GM12878 (cell line): ENCODE measurements at regions not wholly inside any gene's neighbourhood (a gene's known extent, or its start where the extent isn't known, plus 50 kb on each side); places are given as distances from the start of the nearest gene placed in this dataset.

Experiments
- ATAC-seq: fragments of 200-7000 bp; cut with Tn5 transposase; 3 replicates; pipeline ENCODE4 v1.9.1; 2020; ENCODE audit warnings: mild to moderate bottlenecking, moderate library complexity
- BruUV-seq: library from RNA; stranded (reverse); fragments of 400-500 nt; replicated peaks from 2 replicates; lab custom pipeline; 2021; lab: Mats Ljungman, UMichigan
- CTCF ChIA-PET: fragments of 300-600 bp; sonication (Branson Sonifier 250); formaldehyde crosslinking; extraction: SDS; loops from one replicate; lab custom pipeline; 2021; ENCODE audit warnings: inconsistent platforms; lab: Yijun Ruan, JAX
- POLR2A ChIA-PET: fragments of 350-600 bp; formaldehyde crosslinking; extraction: SDS; loops from one replicate; lab custom pipeline; 2021; ENCODE audit warnings: inconsistent platforms; lab: Charles Lee
- RAD21 ChIA-PET: fragments of 300-600 bp; sonication (Branson Sonifier 250); formaldehyde crosslinking; loops from one replicate; lab custom pipeline; 2023; ENCODE audit warnings: antibody characterized with exemption; ENCODE audit not compliant: unreplicated experiment; lab: Charles Lee
- SMC1A ChIA-PET: fragments of 300-600 bp; sonication (Branson Sonifier 250); formaldehyde crosslinking; loops from one replicate; lab custom pipeline; 2023; ENCODE audit not compliant: unreplicated experiment, uncharacterized antibody; lab: Charles Lee
- DNase-seq: peaks from one replicate; pipeline ENCODE4 v3.0.0-alpha.2; 2011; ENCODE audit warnings: low read depth, low spot score
- FAIRE-seq: peaks from 3 replicates; lab custom pipeline; 2011; peaks lifted over from hg19 to GRCh38; lab: Jason Lieb, UNC
- H2AFZ ChIP-seq: 2 replicates; pipeline ENCODE4 v1.6.0; 2011; ENCODE audit warnings: low read depth, low read length, control low read depth; ENCODE audit not compliant: control insufficient read depth
- H3K27ac ChIP-seq: 2 replicates; pipeline ENCODE4 v1.5.1; 2011; ENCODE audit warnings: control low read depth; ENCODE audit not compliant: control insufficient read depth, insufficient read depth
- H3K27me3 ChIP-seq, 2 experiments: replicated peaks in 1 of 2; 2 replicates each; pipeline versions ENCODE4 v1.6.0 to v1.6.1; 2011; ENCODE audit warnings: low read length in 1 of 2; ENCODE audit not compliant: control insufficient read depth in 2 of 2, insufficient read depth in 2 of 2
- H3K36me3 ChIP-seq, 2 experiments: 2 replicates each; pipeline ENCODE4 v1.5.1; 2011; ENCODE audit warnings: low read length in 1 of 2; ENCODE audit not compliant: control insufficient read depth in 2 of 2, insufficient read depth in 2 of 2
- H3K4me1 ChIP-seq: 2 replicates; pipeline ENCODE4 v1.6.1; 2011; ENCODE audit warnings: mild to moderate bottlenecking, low read length, moderate library complexity, mixed read lengths; ENCODE audit not compliant: control insufficient read depth, insufficient read depth
- H3K4me2 ChIP-seq: 2 replicates; pipeline ENCODE4 v1.6.0; 2011; ENCODE audit warnings: control low read depth; ENCODE audit not compliant: control insufficient read depth, insufficient read depth
- H3K4me3 ChIP-seq: fragments of 200-600 bp; sonication (generic); 2 replicates; pipeline ENCODE4 v1.5.1; 2016
- H3K79me2 ChIP-seq: 2 replicates; pipeline ENCODE4 v1.6.0; 2011; ENCODE audit warnings: low read length; ENCODE audit not compliant: control insufficient read depth, insufficient read depth
- H3K9ac ChIP-seq: 2 replicates; pipeline ENCODE4 v1.8.0; 2011; ENCODE audit warnings: low read length, control low read depth, mixed read lengths; ENCODE audit not compliant: control insufficient read depth, insufficient read depth
- H3K9me3 ChIP-seq: replicated peaks from 3 replicates; pipeline ENCODE4 v1.5.1; 2011; ENCODE audit warnings: mild to moderate bottlenecking, low read length; ENCODE audit not compliant: control insufficient read depth, insufficient read depth
- H4K20me1 ChIP-seq: 2 replicates; pipeline ENCODE4 v1.6.0; 2011; ENCODE audit not compliant: control insufficient read depth, insufficient read depth
- ASH2L ChIP-seq: fragments of 300-600, 200-600 bp; sonication (generic); IDR thresholded peaks from 2 replicates; pipeline ENCODE4 v1.6.1; 2017; ENCODE audit warnings: low read depth, mild to moderate bottlenecking, borderline replicate concordance
- ATF3 ChIP-seq: IDR thresholded peaks from 2 replicates; pipeline ENCODE4 v1.6.1; 2011; ENCODE audit warnings: low read depth, mild to moderate bottlenecking, low read length, moderate library complexity, borderline replicate concordance; ENCODE audit errors: extremely low read depth
- BCLAF1 ChIP-seq: fragments of 450-650 bp; IDR thresholded peaks from 2 replicates; pipeline ENCODE4 v1.6.1; 2017; ENCODE audit warnings: antibody characterized with exemption, mild to moderate bottlenecking, moderate library complexity
- CBFB ChIP-seq: IDR thresholded peaks from 2 replicates; pipeline ENCODE4 v1.6.1; 2016; ENCODE audit warnings: antibody characterized with exemption, low read depth
- CEBPB ChIP-seq, 2 experiments: fragments of 150-350 bp in 1 of 2; IDR thresholded peaks; 2 replicates each; pipeline ENCODE4 v1.6.1; 2012 to 2014; ENCODE audit warnings: low read depth in 2 of 2, low read length in 2 of 2, borderline replicate concordance in 1 of 2, inconsistent platforms in 1 of 2
- E4F1 ChIP-seq: fragments of 450-650 bp; IDR thresholded peaks from 2 replicates; pipeline ENCODE4 v1.6.1; 2018; ENCODE audit warnings: borderline replicate concordance, mild to moderate bottlenecking; ENCODE audit not compliant: partially characterized antibody
- FOS ChIP-seq: IDR thresholded peaks from 3 replicates; pipeline ENCODE4 v1.6.1; 2011; ENCODE audit warnings: borderline replicate concordance; ENCODE audit not compliant: insufficient read length; ENCODE audit errors: extremely low read depth
- IRF4 ChIP-seq: IDR thresholded peaks from 2 replicates; pipeline ENCODE4 v1.6.1; 2011; ENCODE audit warnings: low read depth, low read length
- RELB ChIP-seq: fragments of 450-650 bp; IDR thresholded peaks from 2 replicates; pipeline ENCODE4 v1.6.1; 2017; ENCODE audit warnings: low read depth, mild to moderate bottlenecking, moderate library complexity
- SMAD5 ChIP-seq: IDR thresholded peaks from 2 replicates; pipeline ENCODE4 v1.6.1; 2016; ENCODE audit warnings: antibody characterized with exemption, low read depth
- SUPT20H ChIP-seq: IDR thresholded peaks from 2 replicates; pipeline ENCODE4 v1.6.1; 2011; ENCODE audit warnings: low read depth, mild to moderate bottlenecking, low read length, moderate library complexity, borderline replicate concordance; ENCODE audit not compliant: control insufficient read depth
- YBX1 ChIP-seq: fragments of 450-650 bp; IDR thresholded peaks from 2 replicates; pipeline ENCODE4 v1.6.1; 2016; ENCODE audit warnings: antibody characterized with exemption
- ZBTB33 ChIP-seq: fragments of 450-650 bp; IDR thresholded peaks from 2 replicates; pipeline ENCODE4 v1.6.1; 2017; ENCODE audit warnings: mild to moderate bottlenecking
- ZNF274 ChIP-seq: IDR thresholded peaks from one replicate; pipeline ENCODE4 v1.8.0; 2011; ENCODE audit not compliant: insufficient read length, insufficient read depth
- WGBS: methylation state at CpG from one replicate; pipeline ENCODE4 v1.1.6; 2016; ENCODE audit warnings: low lambda C conversion rate; ENCODE audit not compliant: insufficient replicate concordance, insufficient coverage; ENCODE audit errors: missing lambda C conversion rate; 5-methylcytosine and 5-hydroxymethylcytosine counted together
- in situ Hi-C: fragments of 300-500 bp; cut with MboI; formaldehyde crosslinking; loops from 9 replicates; pipeline ENCODE4 v1.14.3; 2018; ENCODE audit warnings: mixed read lengths
- intact Hi-C: fragments of 100-400 bp; cut with micrococcal nuclease; formaldehyde crosslinking; loops from one replicate; pipeline ENCODE4 v1.14.2; 2022; ENCODE audit not compliant: unreplicated experiment

- no peaks in the 10 kb centered on the region for H3K9me3 ChIP-seq
- 14% methylated on average over 5 of the region's 5 CpGs for WGBS
These were observed 1145.5 kb upstream of the POU3F4 start for GRCh38 chrX:82362550-82362949.

More at GRCh38 chrX:82362550-82362949, 1145.5 kb upstream of the POU3F4 start:
- ATAC-seq (no peak), FAIRE-seq (no peak), DNase-seq (no peak)
- no peak overlapping the region for H3K4me2 ChIP-seq
- SMC1A ChIA-PET, result no interaction called here
- no peaks in the 10 kb centered on the region for H3K79me2 ChIP-seq
- H3K9ac ChIP-seq, result no peak overlapping the region
- TF ChIP-seq ZNF274 (no peak), BCLAF1 (no peak), CEBPB (IDR thresholded peaks at IDR 0.05; ENCODE audit: borderline replicate concordance in 1 of 2, low read depth in 2 of 2, low read length in 2 of 2) (no peak), SMAD5 (no peak), FOS (no peak), SUPT20H (no peak), CBFB (no peak), ZBTB33 (no peak), E4F1 (no peak), ASH2L (no peak), RELB (no peak), IRF4 (no peak), YBX1 (no peak), ATF3 (no peak)
- no peaks in the 10 kb centered on the region for H4K20me1 ChIP-seq
- H3K27me3 ChIP-seq, result no peaks in the 10 kb centered on the region
- no peak overlapping the region for H3K4me3 ChIP-seq
- in situ Hi-C loops (no loop called here), intact Hi-C loops (no loop called here)
- H3K4me1 ChIP-seq, result no peaks in the 10 kb centered on the region
- POLR2A ChIA-PET, result no interaction called here
- no peaks in the 10 kb centered on the region for H3K36me3 ChIP-seq
- RAD21 ChIA-PET, result no interaction called here
- BruUV-seq, result no TSS peak
- no peak overlapping the region for H2AFZ ChIP-seq
- CTCF ChIA-PET, result no interaction called here
- no peak overlapping the region for H3K27ac ChIP-seq
